OCI-LY1 (cell line): ENCODE measurements at regions not wholly inside any gene's neighbourhood (a gene's known extent, or its start where the extent isn't known, plus 50 kb on each side); places are given as distances from the start of the nearest gene placed in this dataset.

Source experiments
- H2AFZ ChIP-seq: fragments of 200-600 bp; sonication (generic), shearing (Covaris generic); 2 replicates; pipeline ENCODE4 v1.6.0; 2014; ENCODE audit warnings: antibody characterized with exemption, mild to moderate bottlenecking, low read length
- H3F3A ChIP-seq: fragments of 200-600 bp; sonication (generic), shearing (Covaris generic); 2 replicates; pipeline ENCODE4 v1.6.0; 2014; ENCODE audit warnings: mild to moderate bottlenecking, antibody characterized with exemption, low read length, moderate library complexity; ENCODE audit not compliant: insufficient read depth
- H3K27ac ChIP-seq: fragments of 200-600 bp; sonication (generic); 2 replicates; pipeline ENCODE4 v1.5.1; 2014; ENCODE audit warnings: low read length, mixed run types, mild to moderate bottlenecking, low read depth; ENCODE audit not compliant: poor library complexity, severe bottlenecking
- H3K27me3 ChIP-seq: fragments of 200-600 bp; sonication (generic); 2 replicates; pipeline ENCODE4 v1.6.0; 2014; ENCODE audit warnings: antibody characterized with exemption, mild to moderate bottlenecking, low read length, moderate library complexity; ENCODE audit not compliant: insufficient read depth
- H3K36me3 ChIP-seq: fragments of 200-600 bp; sonication (generic); 2 replicates; pipeline ENCODE4 v1.6.1; 2014; ENCODE audit warnings: mild to moderate bottlenecking, antibody characterized with exemption, low read length, moderate library complexity, mixed read lengths; ENCODE audit not compliant: insufficient read depth
- H3K4me1 ChIP-seq: fragments of 200-600 bp; sonication (generic); 2 replicates; pipeline ENCODE4 v1.5.1; 2014; ENCODE audit warnings: mild to moderate bottlenecking, low read length, moderate library complexity; ENCODE audit not compliant: insufficient read depth, severe bottlenecking
- H3K4me2 ChIP-seq: fragments of 200-600 bp; sonication (generic), shearing (Covaris generic); 2 replicates; pipeline ENCODE4 v1.6.1; 2014; ENCODE audit warnings: low read length
- H3K4me3 ChIP-seq: fragments of 200-600 bp; sonication (generic); 2 replicates; pipeline ENCODE4 v1.5.1; 2014; ENCODE audit warnings: low read length, low read depth, mild to moderate bottlenecking, mixed read lengths; ENCODE audit not compliant: poor library complexity, severe bottlenecking
- H3K79me2 ChIP-seq: fragments of 200-600 bp; shearing (Covaris generic); 2 replicates; pipeline ENCODE4 v1.6.1; 2016; ENCODE audit warnings: mixed run types, low read length, mixed read lengths; ENCODE audit not compliant: insufficient read depth
- H3K9ac ChIP-seq: fragments of 200-600 bp; sonication (generic), shearing (Covaris generic); 2 replicates; pipeline ENCODE4 v1.6.1; 2014; ENCODE audit warnings: mild to moderate bottlenecking, low read length, mixed read lengths
- H3K9me2 ChIP-seq: fragments of 200-600 bp; sonication (generic), shearing (Covaris generic); 2 replicates; pipeline ENCODE4 v1.6.1; 2014; ENCODE audit warnings: low read depth, mild to moderate bottlenecking, low read length, mixed read lengths
- H3K9me3 ChIP-seq: fragments of 200-600 bp; shearing (Covaris generic); 2 replicates; pipeline ENCODE4 v1.6.1; 2014; ENCODE audit warnings: low read length, mixed read lengths
- H4K20me1 ChIP-seq: fragments of 200-600 bp; sonication (generic), shearing (Covaris generic); 2 replicates; pipeline ENCODE4 v1.6.0; 2016; ENCODE audit warnings: mild to moderate bottlenecking, low read length; ENCODE audit not compliant: insufficient read depth
- CTCF ChIP-seq: fragments of 200-600 bp; sonication (generic), shearing (Covaris generic); IDR thresholded peaks from 2 replicates; pipeline ENCODE4 v1.5.1; 2017; ENCODE audit warnings: mild to moderate bottlenecking, antibody characterized with exemption, low read length, moderate library complexity, mixed read lengths
- EZH2 ChIP-seq: fragments of 200-600 bp; sonication (generic), shearing (Covaris generic); IDR thresholded peaks from 2 replicates; pipeline ENCODE4 v1.8.0; 2017; ENCODE audit warnings: borderline replicate concordance, mixed run types, mild to moderate bottlenecking, antibody characterized with exemption, low read length, moderate library complexity, mixed read lengths

DNA sequence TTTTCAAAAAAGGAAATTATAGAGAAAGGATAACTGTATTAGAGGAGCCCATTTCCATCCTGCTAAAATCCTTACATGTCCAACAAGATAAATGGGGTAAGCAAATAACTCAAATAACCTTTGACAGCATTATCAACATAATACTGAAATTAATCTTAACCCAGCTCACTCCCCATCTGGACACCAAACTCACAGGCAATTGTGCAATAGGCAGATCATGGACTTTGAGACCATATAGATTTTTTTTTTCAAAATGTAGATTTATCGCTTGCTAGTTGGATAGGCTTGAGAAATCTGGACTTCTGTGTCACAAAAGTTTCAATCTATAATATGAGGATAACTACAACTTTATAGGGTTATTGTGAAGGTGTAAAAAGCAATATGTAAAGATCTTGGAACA lies 134.4 kb upstream of the ASCC3 start:
- no peaks in the 10 kb centered on the region for H3K36me3 ChIP-seq
- TF ChIP-seq CTCF, result no peak
- TF ChIP-seq EZH2, result no peak
- H3K9me2 ChIP-seq, result no peaks in the 10 kb centered on the region
- no peak overlapping the region for H3K27ac ChIP-seq
- no peak overlapping the region for H3K4me3 ChIP-seq
- H3K4me1 ChIP-seq, result no peaks in the 10 kb centered on the region
- H3K9me3 ChIP-seq, result no peaks in the 10 kb centered on the region
- H3K79me2 ChIP-seq, result no peaks in the 10 kb centered on the region
- no peaks in the 10 kb centered on the region for H3F3A ChIP-seq
- no peak overlapping the region for H3K4me2 ChIP-seq
- H2AFZ ChIP-seq, result no peak overlapping the region
- H3K9ac ChIP-seq, result no peak overlapping the region
- H3K27me3 ChIP-seq, result no peaks in the 10 kb centered on the region
- no peaks in the 10 kb centered on the region for H4K20me1 ChIP-seq

DNA sequence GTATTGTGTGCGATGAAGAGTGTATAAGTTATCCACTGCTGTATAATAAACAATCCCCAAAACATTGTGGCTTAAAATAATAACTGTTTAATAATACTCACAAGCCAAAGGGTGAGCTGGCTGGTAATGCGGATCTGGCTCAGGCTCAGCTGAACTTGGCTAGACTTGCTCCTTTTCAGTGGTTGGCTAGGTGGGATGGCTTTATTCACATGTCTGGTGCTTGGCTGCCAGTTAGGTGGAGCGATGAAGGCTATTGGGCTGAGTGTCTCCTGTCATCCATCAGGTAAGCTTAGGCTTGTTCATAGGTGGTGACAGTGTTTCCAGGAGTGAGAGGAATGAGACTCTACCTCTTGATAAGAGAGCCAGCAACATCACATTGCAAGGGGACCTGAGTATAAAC lies 135.0 kb upstream of the ASCC3 start:
- no peak overlapping the region for H2AFZ ChIP-seq
- H4K20me1 ChIP-seq, result no peaks in the 10 kb centered on the region
- no peaks in the 10 kb centered on the region for H3K79me2 ChIP-seq
- H3K9ac ChIP-seq, result no peak overlapping the region
- no peaks in the 10 kb centered on the region for H3K9me3 ChIP-seq
- H3K9me2 ChIP-seq, result no peaks in the 10 kb centered on the region
- no peak overlapping the region for H3K4me3 ChIP-seq
- H3K27ac ChIP-seq, result no peak overlapping the region
- no peaks in the 10 kb centered on the region for H3K36me3 ChIP-seq
- H3K4me1 ChIP-seq, result no peaks in the 10 kb centered on the region
- TF ChIP-seq EZH2, result no peak
- no peak for TF ChIP-seq CTCF
- no peaks in the 10 kb centered on the region for H3F3A ChIP-seq
- no peaks in the 10 kb centered on the region for H3K27me3 ChIP-seq
- H3K4me2 ChIP-seq, result no peak overlapping the region

GRCh38 chr6:101018157-101018556 lies 137.0 kb upstream of the ASCC3 start:
- no peaks in the 10 kb centered on the region for H3K4me1 ChIP-seq
- H3K4me3 ChIP-seq, result no peak overlapping the region
- H3K4me2 ChIP-seq, result no peak overlapping the region
- no peaks in the 10 kb centered on the region for H3K27me3 ChIP-seq
- no peaks in the 10 kb centered on the region for H3K79me2 ChIP-seq
- no peaks in the 10 kb centered on the region for H4K20me1 ChIP-seq
- H3K9me2 ChIP-seq, result no peaks in the 10 kb centered on the region
- H3K9ac ChIP-seq, result no peak overlapping the region
- no peaks in the 10 kb centered on the region for H3K36me3 ChIP-seq
- no peaks in the 10 kb centered on the region for H3F3A ChIP-seq
- H3K27ac ChIP-seq, result no peak overlapping the region
- no peaks in the 10 kb centered on the region for H3K9me3 ChIP-seq
- TF ChIP-seq EZH2 (no peak), CTCF (no peak)
- no peak overlapping the region for H2AFZ ChIP-seq
